Hematopoietic multipotent progenitor cell treated with erythropoietin and hydrocortisone succinate and interleukin-3 and kit ligand, for 15 days (in vitro differentiated cells): ENCODE measurements at regions not wholly inside any gene's neighbourhood (a gene's known extent, or its start where the extent isn't known, plus 50 kb on each side); places are given as distances from the start of the nearest gene placed in this dataset.
"Not testable (repeated sequence)": the region's sequence is repeated elsewhere in the genome, so short reads cannot be mapped to it uniquely, and the experiment has no call there.

Source experiments
- DNase-seq: peaks from one replicate; pipeline ENCODE4 v3.0.0-alpha.2; 2015; ENCODE audit warnings: low spot score

- not testable (repeated sequence) for DNase-seq
Observed at GRCh38 chr16:29218649-29219048, 187.9 kb downstream of the NPIPB11 start.

GRCh38 chr16:29218171-29218570 lies 188.3 kb downstream of the NPIPB11 start:
- DNase-seq = not testable (repeated sequence)

GRCh38 chr16:29217752-29218126 lies 188.8 kb downstream of the NPIPB11 start:
- not testable (repeated sequence) for DNase-seq

GRCh38 chr16:29217104-29217751 lies 189.3 kb downstream of the NPIPB11 start:
- DNase-seq = not testable (repeated sequence)

- DNase-seq = not testable (repeated sequence)
Observed at GRCh38 chr16:29213770-29214169, 192.7 kb downstream of the NPIPB11 start.

- not testable (repeated sequence) for DNase-seq
Observed at GRCh38 chr16:29213251-29213650, 193.3 kb downstream of the NPIPB11 start.

- DNase-seq = not testable (repeated sequence)
Observed at GRCh38 chr16:29212084-29213027, 194.2 kb downstream of the NPIPB11 start.

GRCh38 chr16:29211456-29211855 lies 195.1 kb downstream of the NPIPB11 start:
- not testable (repeated sequence) for DNase-seq

- not testable (repeated sequence) for DNase-seq
Observed at GRCh38 chr16:29210299-29211150, 196.0 kb downstream of the NPIPB11 start.

GRCh38 chr16:29206120-29206519 lies 200.4 kb downstream of the NPIPB11 start:
- not testable (repeated sequence) for DNase-seq

- not testable (repeated sequence) for DNase-seq
Observed at GRCh38 chr16:29205151-29205550, 201.4 kb downstream of the NPIPB11 start.

- DNase-seq = no peak
Observed at GRCh38 chr16:29204806-29205135, 201.7 kb downstream of the NPIPB11 start.

GRCh38 chr16:29203933-29204805 lies 202.3 kb downstream of the NPIPB11 start:
- not testable (repeated sequence) for DNase-seq

GRCh38 chr16:29203046-29203932 lies 203.2 kb downstream of the NPIPB11 start:
- DNase-seq = not testable (repeated sequence)

- DNase-seq = not testable (repeated sequence)
Observed at GRCh38 chr16:29202642-29203041, 203.9 kb downstream of the NPIPB11 start.

GRCh38 chr16:29202025-29202632 lies 204.4 kb downstream of the NPIPB11 start:
- not testable (repeated sequence) for DNase-seq

GRCh38 chr16:29201296-29202024 lies 205.1 kb downstream of the NPIPB11 start:
- not testable (repeated sequence) for DNase-seq

GRCh38 chr16:29200681-29201080 lies 205.8 kb downstream of the NPIPB11 start:
- not testable (repeated sequence) for DNase-seq

GRCh38 chr16:29200135-29200601 lies 206.3 kb downstream of the NPIPB11 start:
- DNase-seq = not testable (repeated sequence)
